ENCODE measurements at regions not wholly inside any gene's neighbourhood (a gene's known extent, or its start where the extent isn't known, plus 50 kb on each side); places are given as distances from the start of the nearest gene placed in this dataset.

DNA sequence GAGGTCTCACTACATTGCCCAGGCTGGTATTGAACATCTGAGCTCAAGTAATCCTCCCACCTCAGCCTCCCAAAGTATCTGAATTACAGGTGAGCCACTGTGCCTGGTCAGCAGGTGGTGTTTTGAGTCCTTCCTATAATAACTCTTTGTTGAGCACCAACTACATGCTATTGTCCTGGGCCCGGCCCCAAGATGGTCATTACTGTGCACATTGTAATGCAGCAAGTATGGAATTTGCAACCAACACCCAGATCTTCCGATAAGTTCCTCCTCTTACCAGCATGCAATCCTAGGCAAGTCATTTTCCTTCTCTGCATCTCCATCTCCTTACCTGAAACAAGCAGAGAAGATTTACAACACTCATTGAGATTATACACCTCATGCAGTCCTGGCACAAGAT, 510.3 kb upstream of the KLF4 start:
- ChIA-PET POLR2A (ENCODE audit: low non-redundant PET) (no interaction called here), CTCF (no interaction called here)
- no peak for TF ChIP-seq CTCF (conservative IDR thresholded peaks at IDR 0.05; ENCODE audit: low read depth)
- no peak overlapping the region for H3K27ac ChIP-seq
- DNase-seq (ENCODE audit: low spot score): no peak

DNA sequence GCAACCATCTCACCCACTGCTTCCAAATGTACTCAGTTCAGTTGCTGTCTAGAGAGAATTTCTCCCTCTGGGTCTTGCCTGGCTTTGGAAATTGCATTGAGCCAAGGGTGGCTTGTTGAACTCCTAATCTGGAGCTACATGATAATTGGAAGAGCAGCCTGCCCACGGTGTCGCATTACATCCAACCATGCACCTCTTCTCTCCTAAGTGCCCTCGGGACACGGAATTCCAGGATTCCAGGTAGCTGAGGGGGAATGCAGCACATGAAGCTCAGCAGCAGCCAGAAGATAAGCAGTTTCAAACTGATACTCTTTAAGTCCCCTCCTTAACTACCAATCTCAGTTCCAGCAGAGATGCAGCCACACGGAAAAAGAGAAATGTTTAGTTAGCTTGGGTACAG, 509.4 kb upstream of the KLF4 start:
- H3K27ac ChIP-seq: no peak overlapping the region
- no peak for DNase-seq (ENCODE audit: low spot score)
- CTCF ChIA-PET: no interaction called here
- TF ChIP-seq CTCF (conservative IDR thresholded peaks at IDR 0.05; ENCODE audit: low read depth): no peak
- POLR2A ChIA-PET (ENCODE audit: low non-redundant PET): no interaction called here

- ChIA-PET POLR2A (ENCODE audit: low non-redundant PET) (no interaction called here), CTCF (no interaction called here)
- no peak for TF ChIP-seq CTCF (conservative IDR thresholded peaks at IDR 0.05; ENCODE audit: low read depth)
- H3K27ac ChIP-seq: no peak overlapping the region
- DNase-seq (ENCODE audit: low spot score): no peak
Measured at GRCh38 chr9:107994648-107995047, 505.1 kb upstream of the KLF4 start.

GRCh38 chr9:107992271-107992670, 502.7 kb upstream of the KLF4 start:
- H3K27ac ChIP-seq: no peak overlapping the region
- no peak for DNase-seq (ENCODE audit: low spot score)
- ChIA-PET CTCF (no interaction called here), POLR2A (ENCODE audit: low non-redundant PET) (no interaction called here)
- TF ChIP-seq CTCF (conservative IDR thresholded peaks at IDR 0.05; ENCODE audit: low read depth): no peak

GRCh38 chr9:107991581-107991980, 502.0 kb upstream of the KLF4 start:
- no peak overlapping the region for H3K27ac ChIP-seq
- ChIA-PET POLR2A (ENCODE audit: low non-redundant PET) (no interaction called here), CTCF (no interaction called here)
- DNase-seq (ENCODE audit: low spot score): no peak
- TF ChIP-seq CTCF (conservative IDR thresholded peaks at IDR 0.05; ENCODE audit: low read depth): no peak

GRCh38 chr9:107989544-107989943, 500.0 kb upstream of the KLF4 start:
- ChIA-PET POLR2A (ENCODE audit: low non-redundant PET) (no interaction called here), CTCF (no interaction called here)
- no peak overlapping the region for H3K27ac ChIP-seq
- DNase-seq (ENCODE audit: low spot score): no peak
- no peak for TF ChIP-seq CTCF (conservative IDR thresholded peaks at IDR 0.05; ENCODE audit: low read depth)

GRCh38 chr9:107989099-107989498, 499.5 kb upstream of the KLF4 start:
- ChIA-PET CTCF (no interaction called here), POLR2A (ENCODE audit: low non-redundant PET) (no interaction called here)
- no peak overlapping the region for H3K27ac ChIP-seq
- DNase-seq (ENCODE audit: low spot score): no peak
- no peak for TF ChIP-seq CTCF (conservative IDR thresholded peaks at IDR 0.05; ENCODE audit: low read depth)
